C4-2B (cell line): ENCODE measurements at regions not wholly inside any gene's neighbourhood (a gene's known extent, or its start where the extent isn't known, plus 50 kb on each side); places are given as distances from the start of the nearest gene placed in this dataset.

ENCODE experiments used
- ZFX ChIP-seq: fragments of 450-650 bp; IDR thresholded peaks from 2 replicates; pipeline ENCODE4 v1.6.1; 2017
- TF ChIP-seq, protein P1 (sequence below): fragments of 450-650 bp; conservative IDR thresholded peaks from 2 replicates; pipeline ENCODE4 v1.5.1; 2017; ENCODE audit warnings: mild to moderate bottlenecking

DNA sequence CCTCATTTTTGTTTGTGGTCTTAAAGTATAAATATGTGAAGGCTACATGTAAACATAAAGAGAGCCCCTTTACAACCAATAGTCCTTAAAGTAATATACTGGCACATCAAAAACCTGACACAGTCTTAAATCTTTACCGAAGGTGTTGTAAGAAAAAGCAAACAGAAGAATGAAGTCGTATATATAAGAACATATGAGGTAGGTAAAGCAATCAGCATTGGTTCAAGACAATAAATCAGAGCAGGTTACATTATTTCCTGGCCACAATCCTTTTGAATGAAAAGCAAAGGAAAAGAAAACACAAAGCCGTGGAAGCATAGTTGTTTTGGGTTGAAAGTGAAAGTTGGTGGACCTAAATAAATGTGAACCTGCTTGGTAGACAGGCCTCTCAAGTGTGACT is 183.7 kb upstream of the STXBP6 start:
- TF ChIP-seq, protein P1, sequence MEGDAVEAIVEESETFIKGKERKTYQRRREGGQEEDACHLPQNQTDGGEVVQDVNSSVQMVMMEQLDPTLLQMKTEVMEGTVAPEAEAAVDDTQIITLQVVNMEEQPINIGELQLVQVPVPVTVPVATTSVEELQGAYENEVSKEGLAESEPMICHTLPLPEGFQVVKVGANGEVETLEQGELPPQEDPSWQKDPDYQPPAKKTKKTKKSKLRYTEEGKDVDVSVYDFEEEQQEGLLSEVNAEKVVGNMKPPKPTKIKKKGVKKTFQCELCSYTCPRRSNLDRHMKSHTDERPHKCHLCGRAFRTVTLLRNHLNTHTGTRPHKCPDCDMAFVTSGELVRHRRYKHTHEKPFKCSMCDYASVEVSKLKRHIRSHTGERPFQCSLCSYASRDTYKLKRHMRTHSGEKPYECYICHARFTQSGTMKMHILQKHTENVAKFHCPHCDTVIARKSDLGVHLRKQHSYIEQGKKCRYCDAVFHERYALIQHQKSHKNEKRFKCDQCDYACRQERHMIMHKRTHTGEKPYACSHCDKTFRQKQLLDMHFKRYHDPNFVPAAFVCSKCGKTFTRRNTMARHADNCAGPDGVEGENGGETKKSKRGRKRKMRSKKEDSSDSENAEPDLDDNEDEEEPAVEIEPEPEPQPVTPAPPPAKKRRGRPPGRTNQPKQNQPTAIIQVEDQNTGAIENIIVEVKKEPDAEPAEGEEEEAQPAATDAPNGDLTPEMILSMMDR, result no peak
- TF ChIP-seq ZFX, result no peak
